Fibroblast of lung (primary cell): ENCODE measurements at regions not wholly inside any gene's neighbourhood (a gene's known extent, or its start where the extent isn't known, plus 50 kb on each side); places are given as distances from the start of the nearest gene placed in this dataset.
A peak's percentile ranks its signal among the peaks of the same experiment; 100 is the strongest.

Source experiments
- DNase-seq, 2 donors: peaks; one replicate each; pipeline versions ENCODE4 v3.0.0 to v3.0.0-alpha.2; 2010; ENCODE audit warnings: low read depth in 2 of 2
- H2AFZ ChIP-seq: 2 replicates; pipeline ENCODE4 v1.5.1; 2012; ENCODE audit warnings: low read length, control low read depth, inconsistent platforms
- H3K27ac ChIP-seq: 2 replicates; pipeline ENCODE4 v1.5.1; 2011; ENCODE audit warnings: low read length, control low read depth; ENCODE audit not compliant: insufficient read depth
- H3K27me3 ChIP-seq: 2 replicates; pipeline ENCODE4 v1.5.1; 2011; ENCODE audit warnings: mild to moderate bottlenecking, low read length; ENCODE audit not compliant: control insufficient read depth, insufficient read depth
- H3K36me3 ChIP-seq: 2 replicates; pipeline ENCODE4 v1.5.1; 2011; ENCODE audit warnings: low read length; ENCODE audit not compliant: control insufficient read depth, insufficient read depth
- H3K4me1 ChIP-seq: 2 replicates; pipeline ENCODE4 v1.5.1; 2011; ENCODE audit warnings: low read length; ENCODE audit not compliant: control insufficient read depth, insufficient read depth; ENCODE audit errors: extremely low read depth
- H3K4me2 ChIP-seq: 2 replicates; pipeline ENCODE4 v1.5.1; 2011; ENCODE audit warnings: low read length, control low read depth; ENCODE audit not compliant: insufficient read depth; ENCODE audit errors: extremely low read depth
- H3K4me3 ChIP-seq, 4 experiments: fragments of 200-600 bp in 1 of 4; sonication (generic) in 1 of 4; replicated peaks in 1 of 4; 2 replicates each; pipeline ENCODE4 v1.5.1; 2011 to 2016; ENCODE audit warnings: low read length in 4 of 4, low read depth in 3 of 4, mild to moderate bottlenecking in 3 of 4, control low read depth in 2 of 4, inconsistent platforms in 1 of 4, mixed read lengths in 1 of 4; ENCODE audit not compliant: insufficient read depth in 1 of 4; ENCODE audit errors: control extremely low read depth in 1 of 4
- H3K79me2 ChIP-seq: 2 replicates; pipeline ENCODE4 v1.5.1; 2012; ENCODE audit warnings: mild to moderate bottlenecking, low read length, inconsistent platforms; ENCODE audit not compliant: control insufficient read depth, insufficient read depth
- H3K9ac ChIP-seq: 2 replicates; pipeline ENCODE4 v1.5.1; 2011; ENCODE audit warnings: mild to moderate bottlenecking, low read length, control low read depth; ENCODE audit not compliant: insufficient read depth
- H3K9me3 ChIP-seq: 2 replicates; pipeline ENCODE4 v1.5.1; 2012; ENCODE audit warnings: low read depth, low read length; ENCODE audit not compliant: control insufficient read depth, insufficient read depth
- H4K20me1 ChIP-seq: 2 replicates; pipeline ENCODE4 v1.5.1; 2011; ENCODE audit warnings: low read length; ENCODE audit not compliant: control insufficient read depth, insufficient read depth; ENCODE audit errors: extremely low read depth
- CTCF ChIP-seq, 2 donors: IDR thresholded peaks in 1 of 2; conservative IDR thresholded peaks in 1 of 2; 1 replicate in 1 of 2; 2 replicates in 1 of 2; pipeline ENCODE4 v1.5.1; 2011 to 2012; ENCODE audit warnings: low read length in 2 of 2, control low read depth in 1 of 2, inconsistent platforms in 1 of 2, low read depth in 1 of 2, mild to moderate bottlenecking in 1 of 2
- EZH2 ChIP-seq: IDR thresholded peaks from 2 replicates; pipeline ENCODE4 v1.5.1; 2012; ENCODE audit warnings: low read length, control low read depth, mild to moderate bottlenecking; ENCODE audit errors: missing control alignments

- Histone ChIP-seq H3K27me3 (no peaks in the 10 kb centered on the region), H3K4me2 (no peak overlapping the region), H3K4me1 (no peaks in the 10 kb centered on the region), H2AFZ (no peak overlapping the region), H3K9ac (no peak overlapping the region), H3K9me3 (no peaks in the 10 kb centered on the region), H4K20me1 (no peaks in the 10 kb centered on the region), H3K79me2 (no peaks in the 10 kb centered on the region), H3K4me3 (no peak overlapping the region), H3K36me3 (no peaks in the 10 kb centered on the region), H3K27ac (no peak overlapping the region)
- no peak for DNase-seq
- no peak for TF ChIP-seq CTCF (conservative IDR thresholded peaks at IDR 0.05 in 1 of 2, IDR thresholded peaks at IDR 0.05 in 1 of 2; ENCODE audit: low read depth in 1 of 2, low read length in 2 of 2)
- TF ChIP-seq EZH2: no peak
Measured at GRCh38 chr7:98755138-98755898, 114.5 kb downstream of the TMEM130 start.

- H3K9me3 ChIP-seq: no peaks in the 10 kb centered on the region
- H3K4me2 ChIP-seq: no peak overlapping the region
- H3K79me2 ChIP-seq: no peaks in the 10 kb centered on the region
- H3K36me3 ChIP-seq: no peaks in the 10 kb centered on the region
- H3K4me1 ChIP-seq: no peaks in the 10 kb centered on the region
- no peak overlapping the region for H2AFZ ChIP-seq
- no peak for TF ChIP-seq CTCF (conservative IDR thresholded peaks at IDR 0.05 in 1 of 2, IDR thresholded peaks at IDR 0.05 in 1 of 2; ENCODE audit: low read depth in 1 of 2, low read length in 2 of 2)
- TF ChIP-seq EZH2: no peak
- H3K27ac ChIP-seq: no peak overlapping the region
- no peaks in the 10 kb centered on the region for H3K27me3 ChIP-seq
- H3K9ac ChIP-seq: no peak overlapping the region
- H4K20me1 ChIP-seq: no peaks in the 10 kb centered on the region
- DNase-seq: no peak
- no peak overlapping the region for H3K4me3 ChIP-seq
Measured at GRCh38 chr7:98758157-98758556, 111.7 kb downstream of the TMEM130 start.

GRCh38 chr7:98760201-98760651 is 109.6 kb downstream of the TMEM130 start:
- Histone ChIP-seq H3K4me2 (no peak overlapping the region), H2AFZ (no peak overlapping the region), H3K27ac (no peak overlapping the region)

More at GRCh38 chr7:98760201-98760651, 109.6 kb downstream of the TMEM130 start:
- Histone ChIP-seq H3K4me3 (no peak overlapping the region), H3K9ac (no peak overlapping the region), H3K27me3 (no peaks in the 10 kb centered on the region), H3K36me3 (no peaks in the 10 kb centered on the region), H3K4me1 (no peaks in the 10 kb centered on the region), H3K79me2 (no peaks in the 10 kb centered on the region), H4K20me1 (no peaks in the 10 kb centered on the region), H3K9me3 (no peaks in the 10 kb centered on the region)
- TF ChIP-seq CTCF (conservative IDR thresholded peaks at IDR 0.05 in 1 of 2, IDR thresholded peaks at IDR 0.05 in 1 of 2; ENCODE audit: low read depth in 1 of 2, low read length in 2 of 2) (no peak), EZH2 (no peak)
- peak in 1 of 2 donors; percentile 78 for DNase-seq
